ENCODE measurements at regions not wholly inside any gene's neighbourhood (a gene's known extent, or its start where the extent isn't known, plus 50 kb on each side); places are given as distances from the start of the nearest gene placed in this dataset.

GRCh38 chr5:105670596-105670995 is 2000.1 kb downstream of the EFNA5 start:
- H4K20me1 ChIP-seq (ENCODE audit: insufficient read depth, low read length) = no peaks in the 10 kb centered on the region
- no peak overlapping the region for H3K56ac ChIP-seq (ENCODE audit: extremely low read depth, insufficient read depth, low read length)
- H3K4ac ChIP-seq (ENCODE audit: low read depth, low read length) = no peak overlapping the region
- no CpG with 5 or more reads among the region's 3 CpGs for WGBS, 2 experiments (ENCODE audit: extremely low coverage in 2 of 2, insufficient read length in 1 of 2)
- TF ChIP-seq ELK1 (IDR thresholded peaks at IDR 0.05; ENCODE audit: borderline replicate concordance, low read depth, low read length) (no peak), MAZ (IDR thresholded peaks at IDR 0.05; ENCODE audit: borderline replicate concordance, low read depth, low read length) (no peak), RFX5 (IDR thresholded peaks at IDR 0.05; ENCODE audit: low read depth, low read length) (no peak), BHLHE40 (IDR thresholded peaks at IDR 0.05; ENCODE audit: low read depth, low read length) (no peak), RAD21 (IDR thresholded peaks at IDR 0.05; ENCODE audit: low read length) (no peak), POLR2A (IDR thresholded peaks at IDR 0.05; ENCODE audit: low read depth, low read length) (no peak), SMC3 (IDR thresholded peaks at IDR 0.05; ENCODE audit: low read depth, low read length) (no peak), MXI1 (IDR thresholded peaks at IDR 0.05; ENCODE audit: borderline replicate concordance, low read depth, low read length) (no peak), NFE2L2 (IDR thresholded peaks at IDR 0.05; ENCODE audit: low read depth, low read length) (no peak), CTCF (conservative IDR thresholded peaks at IDR 0.05; ENCODE audit: low read depth, low read length) (no peak), RCOR1 (IDR thresholded peaks at IDR 0.05; ENCODE audit: insufficient replicate concordance, low read length) (no peak), MAFK (IDR thresholded peaks at IDR 0.05; ENCODE audit: low read depth, low read length) (no peak), CEBPB (IDR thresholded peaks at IDR 0.05; ENCODE audit: low read depth, low read length) (no peak), CHD1 (IDR thresholded peaks at IDR 0.05; ENCODE audit: low read depth, low read length) (no peak), USF2 (IDR thresholded peaks at IDR 0.05; ENCODE audit: low read depth, low read length) (no peak), FOS (IDR thresholded peaks at IDR 0.05; ENCODE audit: low read depth, low read length) (no peak)
- no peak overlapping the region for H3K27ac ChIP-seq (ENCODE audit: insufficient read depth, low read length)
- H3K4me2 ChIP-seq (ENCODE audit: low read depth, low read length) = no peak overlapping the region
- H3K23ac ChIP-seq (ENCODE audit: low read depth, low read length) = no peak overlapping the region
- H3K9me1 ChIP-seq (ENCODE audit: insufficient read depth, low read length) = no peaks in the 10 kb centered on the region
- H3K36me3 ChIP-seq (ENCODE audit: control insufficient read depth, insufficient read depth, low read length) = no peaks in the 10 kb centered on the region
- dilution Hi-C loops (cut with HindIII; ENCODE audit: low sequenced_read_pairs, unreplicated experiment) = no loop called here
- H2BK120ac ChIP-seq (ENCODE audit: low read depth, low read length) = no peak overlapping the region
- no TSS peak for BruUV-seq (replicated peaks)
- no peak overlapping the region for H2BK15ac ChIP-seq (ENCODE audit: low read depth, low read length)
- ChIA-PET CTCF (no interaction called here), POLR2A (ENCODE audit: unreplicated experiment) (no interaction called here)
- H2BK5ac ChIP-seq (ENCODE audit: low read depth, low read length, poor library complexity, severe bottlenecking) = no peak overlapping the region
- no peak overlapping the region for H3K9ac ChIP-seq (ENCODE audit: low read depth, low read length)
- H3K9me3 ChIP-seq (ENCODE audit: control insufficient read depth, insufficient read depth, low read length) = no peaks in the 10 kb centered on the region
- no peak overlapping the region for H2BK20ac ChIP-seq (ENCODE audit: low read depth, low read length)
- no peaks in the 10 kb centered on the region for H3K4me1 ChIP-seq (ENCODE audit: control insufficient read depth, insufficient read depth, low read length)
- intact Hi-C loops (cut with micrococcal nuclease) = no loop called here
- in situ Hi-C loops (cut with MboI; ENCODE audit: low sequenced_read_pairs) = no loop called here
- no peak overlapping the region for H4K91ac ChIP-seq (ENCODE audit: insufficient read depth, low read depth, low read length)
- no peak overlapping the region for H3K4me3 ChIP-seq (ENCODE audit: insufficient read depth, low read depth, low read length)
- DNase-seq (no peak), ATAC-seq (ENCODE audit: low read depth) (no peak)
- H3K79me1 ChIP-seq (ENCODE audit: low read depth in 1 of 2, low read length in 2 of 2) = no peaks in the 10 kb centered on the region
- H2AFZ ChIP-seq (replicated peaks; ENCODE audit: low read length, poor library complexity) = no peak overlapping the region
- no peak overlapping the region for H4K8ac ChIP-seq (ENCODE audit: low read depth in 2 of 2, low read length in 2 of 2)
- H3K14ac ChIP-seq (replicated peaks; ENCODE audit: low read depth, low read length) = no peak overlapping the region
- H4K5ac ChIP-seq (ENCODE audit: low read depth, low read length) = no peak overlapping the region
- no peak overlapping the region for H3K18ac ChIP-seq (ENCODE audit: low read depth, low read length)
- H3K27me3 ChIP-seq (ENCODE audit: control insufficient read depth, insufficient read depth, low read length) = no peaks in the 10 kb centered on the region
- H2AK9ac ChIP-seq (replicated peaks; ENCODE audit: low read depth, low read length, poor library complexity) = no peak overlapping the region
- no peak overlapping the region for H2AK5ac ChIP-seq (ENCODE audit: low read depth, low read length)

Data from IMR-90 (cell line).